SH-SY5Y (cell line): ENCODE measurements at regions not wholly inside any gene's neighbourhood (a gene's known extent, or its start where the extent isn't known, plus 50 kb on each side); places are given as distances from the start of the nearest gene placed in this dataset.

Experiments
- GATA2 ChIP-seq: IDR thresholded peaks from 2 replicates; pipeline ENCODE4 v1.6.1; 2011; ENCODE audit warnings: mild to moderate bottlenecking, low read depth, low read length
- GATA3 ChIP-seq: IDR thresholded peaks from 2 replicates; pipeline ENCODE4 v1.6.1; 2011; ENCODE audit warnings: low read depth, mild to moderate bottlenecking, low read length, moderate library complexity

DNA sequence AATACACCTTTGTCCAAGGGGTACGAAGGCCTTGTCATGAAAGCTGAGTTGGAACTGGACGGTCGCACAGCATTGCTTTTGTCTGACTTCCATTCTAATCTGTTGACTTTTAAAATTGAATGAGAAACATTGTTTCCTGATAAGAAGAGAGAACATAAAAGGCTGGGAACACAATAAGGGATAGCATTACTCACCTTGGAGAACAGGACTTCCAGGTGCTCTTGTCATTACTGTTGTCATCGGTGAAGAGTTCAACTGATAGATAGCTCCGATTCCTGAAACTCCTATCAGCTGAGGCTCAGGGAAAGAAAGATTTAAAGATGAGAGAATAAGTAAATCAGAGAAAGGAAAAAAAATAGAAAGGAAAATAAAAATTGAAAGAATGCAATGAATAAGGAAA lies 351.1 kb downstream of the KCNJ2 start:
- TF ChIP-seq GATA2 (no peak), GATA3 (no peak)
